GM12865 (cell line): ENCODE measurements at regions not wholly inside any gene's neighbourhood (a gene's known extent, or its start where the extent isn't known, plus 50 kb on each side); places are given as distances from the start of the nearest gene placed in this dataset.

ENCODE experiments used
- DNase-seq: peaks from one replicate; pipeline ENCODE4 v3.0.0; 2010; ENCODE audit warnings: low read depth
- H3K4me3 ChIP-seq: 2 replicates; pipeline ENCODE4 v1.5.1; 2011; ENCODE audit warnings: mild to moderate bottlenecking, low read depth, low read length, control low read depth
- TF ChIP-seq, protein P1 (sequence below): IDR thresholded peaks from 2 replicates; pipeline ENCODE4 v1.5.1; 2011; ENCODE audit warnings: low read length, control low read depth, low read depth, inconsistent platforms; ENCODE audit not compliant: insufficient read depth; ENCODE audit errors: missing control alignments

DNA sequence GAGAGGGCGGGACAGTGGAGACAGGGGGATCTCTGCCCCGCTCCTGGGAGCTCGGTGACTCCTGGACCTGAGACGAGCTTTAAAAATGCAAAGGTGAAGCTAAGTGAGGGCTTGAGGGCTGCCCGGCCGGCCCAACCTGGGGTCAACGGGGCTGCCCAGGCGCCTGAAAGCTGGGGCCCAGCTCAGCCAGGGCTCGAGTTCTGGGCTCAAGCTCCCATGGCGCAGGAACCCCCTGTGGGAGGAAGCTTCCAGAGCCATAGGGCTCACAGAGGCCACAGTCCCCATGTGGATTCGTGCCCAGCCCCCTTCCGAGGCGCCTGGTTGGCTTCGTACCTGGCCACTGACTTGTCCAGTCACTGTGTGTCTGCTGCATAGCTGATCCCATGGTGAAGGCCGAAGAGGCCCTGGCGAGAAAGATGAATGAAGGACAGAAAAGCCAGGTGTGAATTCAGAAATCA, 75.8 kb upstream of the GSE1 start:
- no peak for DNase-seq
- TF ChIP-seq, protein P1, sequence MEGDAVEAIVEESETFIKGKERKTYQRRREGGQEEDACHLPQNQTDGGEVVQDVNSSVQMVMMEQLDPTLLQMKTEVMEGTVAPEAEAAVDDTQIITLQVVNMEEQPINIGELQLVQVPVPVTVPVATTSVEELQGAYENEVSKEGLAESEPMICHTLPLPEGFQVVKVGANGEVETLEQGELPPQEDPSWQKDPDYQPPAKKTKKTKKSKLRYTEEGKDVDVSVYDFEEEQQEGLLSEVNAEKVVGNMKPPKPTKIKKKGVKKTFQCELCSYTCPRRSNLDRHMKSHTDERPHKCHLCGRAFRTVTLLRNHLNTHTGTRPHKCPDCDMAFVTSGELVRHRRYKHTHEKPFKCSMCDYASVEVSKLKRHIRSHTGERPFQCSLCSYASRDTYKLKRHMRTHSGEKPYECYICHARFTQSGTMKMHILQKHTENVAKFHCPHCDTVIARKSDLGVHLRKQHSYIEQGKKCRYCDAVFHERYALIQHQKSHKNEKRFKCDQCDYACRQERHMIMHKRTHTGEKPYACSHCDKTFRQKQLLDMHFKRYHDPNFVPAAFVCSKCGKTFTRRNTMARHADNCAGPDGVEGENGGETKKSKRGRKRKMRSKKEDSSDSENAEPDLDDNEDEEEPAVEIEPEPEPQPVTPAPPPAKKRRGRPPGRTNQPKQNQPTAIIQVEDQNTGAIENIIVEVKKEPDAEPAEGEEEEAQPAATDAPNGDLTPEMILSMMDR, result no peak
- H3K4me3 ChIP-seq, result no peak overlapping the region

DNA sequence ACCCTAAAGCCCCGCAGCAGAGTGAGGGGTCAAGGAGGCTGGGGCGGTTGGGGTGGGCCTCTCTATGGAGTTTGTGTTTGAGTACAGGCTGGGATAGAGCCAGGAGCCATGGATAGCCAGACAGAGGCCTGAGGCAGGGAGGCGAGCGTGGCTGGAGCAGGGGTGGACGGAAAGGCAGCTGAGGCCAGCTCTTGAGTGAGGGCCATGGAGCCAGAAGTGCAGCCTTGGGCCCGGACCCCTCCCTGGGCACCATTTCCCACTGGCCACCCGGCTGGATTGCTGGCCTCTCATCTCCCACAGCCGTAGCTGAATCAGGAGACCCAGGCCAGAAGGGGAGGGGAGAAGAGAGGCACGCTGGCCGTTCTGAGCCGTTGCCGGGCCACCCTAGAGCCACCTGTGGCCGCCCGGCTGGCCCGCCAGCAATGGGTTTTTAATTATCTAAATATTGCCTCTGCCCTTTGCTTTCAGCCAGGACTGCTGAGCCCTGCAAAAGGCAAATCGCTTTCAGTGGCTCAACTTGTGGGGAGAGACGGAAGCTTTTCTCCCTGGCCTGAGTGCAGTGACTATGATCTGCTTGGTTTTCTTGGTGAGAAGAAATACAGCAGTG, 75.2 kb upstream of the GSE1 start:
- no peak for DNase-seq
- TF ChIP-seq, protein P1, result no peak

DNA sequence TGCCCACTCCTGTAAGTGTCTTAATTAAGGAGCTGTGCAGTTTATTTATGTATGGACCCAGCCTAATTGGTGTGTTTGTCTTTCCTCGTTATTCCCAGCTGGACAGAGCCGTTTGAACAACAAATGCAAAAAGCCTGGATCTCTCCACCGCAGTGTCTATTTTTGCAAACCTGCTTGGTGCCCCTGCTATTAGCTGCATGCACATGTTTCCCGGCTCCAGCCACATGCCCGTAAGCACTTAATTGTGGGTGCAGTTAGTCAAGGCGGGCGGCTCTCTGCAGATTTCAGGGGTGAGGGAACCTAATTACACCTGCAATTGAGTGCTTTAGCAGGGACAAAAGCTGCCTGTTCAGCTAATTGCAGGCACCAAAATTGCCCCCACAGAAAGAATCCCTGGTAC, 74.0 kb upstream of the GSE1 start:
- no peak overlapping the region for H3K4me3 ChIP-seq
- no peak for DNase-seq
- TF ChIP-seq, protein P1, result no peak

More for the DNA sequence above, 75.2 kb upstream of the GSE1 start:
- H3K4me3 ChIP-seq, result no peak overlapping the region

DNA sequence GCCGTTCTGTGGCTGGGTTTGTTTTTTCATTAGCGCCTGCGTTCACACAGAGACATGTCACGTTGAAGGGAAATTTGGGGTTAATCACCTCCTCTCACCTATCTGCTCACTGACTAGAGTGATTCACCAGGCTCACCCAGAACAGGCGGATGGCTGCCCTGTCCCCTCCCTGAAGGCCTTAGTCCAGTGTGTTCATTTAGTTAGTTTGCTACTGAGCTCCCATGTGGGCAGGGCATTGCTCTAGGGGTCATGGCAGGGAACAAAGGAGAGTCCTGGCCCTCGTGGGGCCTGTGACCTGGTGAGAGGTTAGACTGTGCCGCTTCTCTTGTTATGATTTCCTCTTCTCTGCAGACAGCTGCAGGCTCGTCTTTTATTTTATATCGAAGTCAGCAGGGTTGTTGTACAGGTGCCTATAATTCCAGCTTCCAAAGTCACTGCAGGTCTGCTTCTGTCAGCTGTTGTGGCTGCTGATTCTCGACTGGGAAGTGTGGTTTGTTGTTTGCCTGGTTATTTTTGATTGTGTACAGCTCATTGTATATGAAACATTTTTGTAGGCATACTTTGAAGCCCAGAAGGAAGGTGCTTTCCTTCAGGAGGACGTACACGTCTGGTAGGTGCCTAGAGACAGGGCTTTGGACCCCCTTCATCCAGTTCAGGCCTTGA, 73.4 kb upstream of the GSE1 start:
- TF ChIP-seq, protein P1, result no peak
- H3K4me3 ChIP-seq, result no peak overlapping the region
- DNase-seq, result no peak

DNA sequence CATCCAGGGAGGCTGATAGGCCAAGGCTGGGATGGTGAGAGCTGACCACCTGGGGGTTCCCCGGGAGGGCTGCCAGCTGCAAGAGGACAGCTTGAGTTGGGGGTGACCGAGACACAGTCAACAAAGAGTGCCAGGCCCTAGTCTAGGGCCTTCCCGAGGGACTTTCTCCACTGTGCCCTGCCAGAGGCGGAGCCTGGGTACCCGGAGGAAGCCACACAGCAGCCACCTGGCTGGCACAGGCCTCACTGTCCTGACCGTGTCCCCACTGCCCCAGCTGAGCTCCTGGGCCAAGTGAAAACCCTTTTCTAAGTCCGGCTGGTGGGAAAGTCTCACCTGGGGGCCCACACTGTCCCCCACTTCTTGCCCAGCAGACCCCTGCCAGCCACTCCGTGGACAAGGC, 71.9 kb upstream of the GSE1 start:
- no peak for DNase-seq

DNA sequence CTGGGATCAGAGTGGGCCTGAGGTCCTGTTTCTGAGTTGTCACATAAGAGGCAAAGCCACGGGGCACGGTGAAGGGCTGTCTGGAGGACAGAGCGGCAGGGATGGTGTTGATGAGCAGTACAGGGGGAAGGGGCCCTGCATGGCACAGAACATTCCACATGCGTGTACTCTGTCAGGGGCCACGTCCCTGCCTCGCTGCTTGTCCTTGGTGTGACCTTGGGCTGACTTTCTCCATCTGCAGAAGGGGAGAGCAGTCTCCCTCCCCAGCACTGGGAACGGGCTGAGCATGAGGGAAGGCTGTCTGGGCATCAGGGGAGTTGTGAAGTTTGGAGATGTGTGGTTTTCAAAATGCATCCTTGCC, 71.5 kb upstream of the GSE1 start:
- TF ChIP-seq, protein P1, result no peak
- DNase-seq, result no peak
- no peak overlapping the region for H3K4me3 ChIP-seq

More for the DNA sequence above, 71.9 kb upstream of the GSE1 start:
- TF ChIP-seq, protein P1, result no peak
- no peak overlapping the region for H3K4me3 ChIP-seq
